ENCODE measurements at regions not wholly inside any gene's neighbourhood (a gene's known extent, or its start where the extent isn't known, plus 50 kb on each side); places are given as distances from the start of the nearest gene placed in this dataset.

GRCh38 chr22:34855471-34855870 lies 210.5 kb upstream of the ISX start:
- ATAC-seq (no peak), FAIRE-seq (no peak), DNase-seq (ENCODE audit: low spot score) (no peak)
- Histone ChIP-seq H3K9me3 (ENCODE audit: low read length) (no peaks in the 10 kb centered on the region), H4K20me1 (ENCODE audit: insufficient read depth, low read length) (no peaks in the 10 kb centered on the region), H3K9ac (ENCODE audit: insufficient read depth, low read depth, low read length) (no peak overlapping the region), H3K36me3 (replicated peaks in 1 of 2; ENCODE audit: control insufficient read depth in 1 of 2, insufficient read depth in 2 of 2, low read length in 2 of 2) (no peaks in the 10 kb centered on the region), H3K79me2 (ENCODE audit: insufficient read depth, low read length) (no peaks in the 10 kb centered on the region), H3K4me2 (ENCODE audit: low read depth, low read length) (no peak overlapping the region), H3K27me3 (ENCODE audit: control insufficient read depth in 1 of 2, insufficient read depth in 2 of 2, low read length in 2 of 2) (no peaks in the 10 kb centered on the region), H3K4me1 (ENCODE audit: insufficient read depth, low read length) (no peaks in the 10 kb centered on the region), H3K27ac (ENCODE audit: extremely low read length, insufficient read depth, low read length) (no peak overlapping the region), H2AFZ (ENCODE audit: low read length) (no peak overlapping the region), H3K4me3 (replicated peaks in 1 of 3; ENCODE audit: insufficient read depth in 1 of 3, low read depth in 2 of 3, low read length in 3 of 3) (no peak overlapping the region)
- POLR2A ChIA-PET = no interaction called here
- intact Hi-C loops (cut with micrococcal nuclease; ENCODE audit: unreplicated experiment) (no loop called here), in situ Hi-C loops (cut with HindIII; ENCODE audit: extremely low pct_ligation_motif_present, low pct_unique_long_range_greater_than_20kb) (no loop called here)
- no TSS peak for BruUV-seq (replicated peaks)
- WGBS (ENCODE audit: low lambda C conversion rate) = 33% methylated on average over 5 of the region's 5 CpGs
- no peak for TF ChIP-seq ZBTB34 (CRISPR knock-in tag; IDR thresholded peaks at IDR 0.05)
- TF ChIP-seq EED (CRISPR knock-in tag; IDR thresholded peaks at IDR 0.05) = no peak
- no peak for TF ChIP-seq ZNF552 (CRISPR knock-in tag; IDR thresholded peaks at IDR 0.05; ENCODE audit: borderline replicate concordance)
- no peak for TF ChIP-seq MZF1 (CRISPR knock-in tag; IDR thresholded peaks at IDR 0.05; ENCODE audit: borderline replicate concordance)
- no peak for TF ChIP-seq NR2C2 (CRISPR knock-in tag; IDR thresholded peaks at IDR 0.05; ENCODE audit: borderline replicate concordance)
- TF ChIP-seq NCOA2 (CRISPR knock-in tag; IDR thresholded peaks at IDR 0.05) = no peak
- TF ChIP-seq TP53 (CRISPR knock-in tag; conservative IDR thresholded peaks at IDR 0.05) = no peak
- CTCF ChIA-PET (ENCODE audit: low intra/inter-chr PET ratio, low total read pairs) = no interaction called here

- Histone ChIP-seq H4K20me1 (ENCODE audit: insufficient read depth, low read length) (no peaks in the 10 kb centered on the region), H3K9me3 (ENCODE audit: low read length) (no peaks in the 10 kb centered on the region), H3K4me1 (ENCODE audit: insufficient read depth, low read length) (no peaks in the 10 kb centered on the region), H3K4me2 (ENCODE audit: low read depth, low read length) (no peak overlapping the region), H3K36me3 (replicated peaks in 1 of 2; ENCODE audit: control insufficient read depth in 1 of 2, insufficient read depth in 2 of 2, low read length in 2 of 2) (no peaks in the 10 kb centered on the region), H3K9ac (ENCODE audit: insufficient read depth, low read depth, low read length) (no peak overlapping the region), H3K27me3 (ENCODE audit: control insufficient read depth in 1 of 2, insufficient read depth in 2 of 2, low read length in 2 of 2) (no peaks in the 10 kb centered on the region), H3K27ac (ENCODE audit: extremely low read length, insufficient read depth, low read length) (no peak overlapping the region), H3K79me2 (ENCODE audit: insufficient read depth, low read length) (no peaks in the 10 kb centered on the region), H3K4me3 (replicated peaks in 1 of 3; ENCODE audit: insufficient read depth in 1 of 3, low read depth in 2 of 3, low read length in 3 of 3) (no peak overlapping the region), H2AFZ (ENCODE audit: low read length) (no peak overlapping the region)
- WGBS (ENCODE audit: low lambda C conversion rate) = 0% methylated on average over 2 of the region's 2 CpGs
- DNase-seq (ENCODE audit: low spot score) (no peak), FAIRE-seq (no peak), ATAC-seq (no peak)
- ChIA-PET CTCF (ENCODE audit: low intra/inter-chr PET ratio, low total read pairs) (no interaction called here), POLR2A (no interaction called here)
- intact Hi-C loops (cut with micrococcal nuclease; ENCODE audit: unreplicated experiment) = no loop called here
- BruUV-seq (replicated peaks) = no TSS peak
- in situ Hi-C loops (cut with HindIII; ENCODE audit: extremely low pct_ligation_motif_present, low pct_unique_long_range_greater_than_20kb) = no loop called here
- no peak for TF ChIP-seq MIER3 (CRISPR knock-in tag; IDR thresholded peaks at IDR 0.05; ENCODE audit: borderline replicate concordance)
- no peak for TF ChIP-seq HOXA9 (CRISPR knock-in tag; IDR thresholded peaks at IDR 0.05; ENCODE audit: borderline replicate concordance)
- no peak for TF ChIP-seq AKAP8 (CRISPR knock-in tag; IDR thresholded peaks at IDR 0.05)
- no peak for TF ChIP-seq ZNF598 (CRISPR knock-in tag; IDR thresholded peaks at IDR 0.05; ENCODE audit: borderline replicate concordance)
- no peak for TF ChIP-seq DMTF1 (CRISPR knock-in tag; IDR thresholded peaks at IDR 0.05)
- no peak for TF ChIP-seq ZNF432 (CRISPR knock-in tag; IDR thresholded peaks at IDR 0.05; ENCODE audit: borderline replicate concordance)
- TF ChIP-seq ZNF724P (CRISPR knock-in tag; IDR thresholded peaks at IDR 0.05; ENCODE audit: borderline replicate concordance) = no peak
- TF ChIP-seq ZNF382 (CRISPR knock-in tag; IDR thresholded peaks at IDR 0.05; ENCODE audit: borderline replicate concordance) = no peak
- no peak for TF ChIP-seq ZNF383 (CRISPR knock-in tag; IDR thresholded peaks at IDR 0.05; ENCODE audit: borderline replicate concordance)
- TF ChIP-seq ZNF580 (CRISPR knock-in tag; IDR thresholded peaks at IDR 0.05; ENCODE audit: borderline replicate concordance, low read depth) = no peak
Measured at GRCh38 chr22:34858066-34858465, 207.9 kb upstream of the ISX start.

Data from HepG2 (cell line).